NCI-H2081 treated with DMSO at 0.1 percent for 48 hours (cell line): ENCODE measurements at regions not wholly inside any gene's neighbourhood (a gene's known extent, or its start where the extent isn't known, plus 50 kb on each side); places are given as distances from the start of the nearest gene placed in this dataset.
"Not testable (repeated sequence)": the region's sequence is repeated elsewhere in the genome, so short reads cannot be mapped to it uniquely, and the experiment has no call there.

Experiments used
- DNase-seq: peaks from one replicate; lab custom pipeline; 2025; lab: John Stamatoyannopoulos, UW

- DNase-seq: no peak
These were observed 103.1 kb downstream of the KIF4B start for GRCh38 chr5:155116456-155117251.

DNA sequence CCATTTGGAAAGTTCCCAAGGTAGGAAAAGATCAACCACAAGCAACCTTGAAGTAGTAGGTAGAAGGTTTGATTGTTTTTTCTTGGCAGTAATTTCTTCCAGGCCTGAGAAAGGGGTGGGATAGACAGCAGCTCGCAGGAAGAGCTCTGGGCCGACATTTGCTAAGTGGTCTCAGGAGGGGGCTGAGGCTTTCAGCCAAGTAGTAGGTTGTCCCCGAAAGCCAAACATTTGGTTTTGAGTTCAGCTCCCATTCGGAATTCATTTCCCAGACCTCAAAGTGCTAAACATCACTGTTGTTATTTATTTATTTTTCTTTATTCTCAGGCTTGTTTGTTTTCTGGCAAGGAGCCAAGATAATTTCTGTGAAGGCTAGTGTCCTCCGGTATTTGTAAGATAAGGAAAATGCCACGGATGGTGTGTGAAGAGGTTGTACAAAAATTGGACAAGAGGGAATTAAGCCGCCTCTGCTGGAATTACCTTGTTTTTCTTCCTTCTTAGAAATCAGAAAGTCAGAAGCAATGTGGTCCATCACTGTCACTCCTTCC is 112.1 kb downstream of the KIF4B start:
- DNase-seq: no peak

- DNase-seq: no peak
These were observed 113.0 kb downstream of the KIF4B start for GRCh38 chr5:155126573-155126972.

DNA sequence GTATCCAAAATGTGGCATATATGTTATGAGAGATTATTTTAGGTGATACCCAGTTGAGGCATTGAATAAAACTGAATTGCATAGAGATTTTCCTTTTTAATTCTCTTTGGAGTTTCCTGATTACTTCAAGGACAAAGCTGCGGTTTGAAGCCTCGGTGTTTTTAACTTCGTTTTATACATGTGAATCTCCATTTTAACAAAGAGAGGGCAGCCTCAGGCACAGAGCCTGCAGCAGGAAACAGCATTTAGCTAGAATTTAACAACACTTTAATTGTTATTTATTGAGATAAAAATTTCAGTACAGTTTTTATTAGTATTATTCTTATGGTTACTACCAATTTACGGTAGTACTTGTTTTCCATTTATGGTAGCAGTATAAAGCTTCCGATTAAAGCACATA is 114.0 kb downstream of the KIF4B start:
- DNase-seq: no peak

DNA sequence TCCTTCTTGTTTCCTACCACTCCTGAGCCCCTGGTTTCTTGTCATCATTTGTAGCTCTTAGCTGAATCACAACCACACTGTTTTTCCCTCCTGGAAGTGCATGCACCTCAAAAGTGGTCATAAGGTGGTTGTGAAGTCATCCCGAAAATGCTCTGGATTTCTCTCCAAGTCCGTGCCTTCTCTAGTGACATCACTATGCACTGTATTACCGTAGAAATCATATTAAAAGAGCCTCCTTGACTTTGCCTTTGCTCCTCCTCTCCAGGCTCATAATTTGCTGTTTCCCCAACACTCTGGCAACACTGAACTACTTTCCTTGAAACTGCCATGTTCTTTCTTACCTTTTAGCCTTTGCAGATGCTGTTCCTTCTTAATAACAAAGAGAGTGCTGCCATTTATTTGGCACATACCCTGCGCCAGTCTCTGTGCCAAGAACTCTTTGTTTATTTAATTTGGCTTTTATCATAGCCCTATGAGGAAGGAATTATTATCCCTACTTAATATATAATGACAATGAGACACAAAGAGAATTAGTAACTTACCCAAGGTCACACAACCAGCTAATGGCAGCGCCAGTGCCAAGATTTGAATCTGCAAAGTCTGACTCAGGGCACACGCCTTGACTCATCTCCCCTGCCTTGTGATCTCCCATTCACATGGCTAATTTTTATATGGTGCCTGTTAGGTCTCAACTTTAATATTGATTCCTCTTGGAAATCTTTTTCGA is 115.4 kb downstream of the KIF4B start:
- no peak for DNase-seq

DNA sequence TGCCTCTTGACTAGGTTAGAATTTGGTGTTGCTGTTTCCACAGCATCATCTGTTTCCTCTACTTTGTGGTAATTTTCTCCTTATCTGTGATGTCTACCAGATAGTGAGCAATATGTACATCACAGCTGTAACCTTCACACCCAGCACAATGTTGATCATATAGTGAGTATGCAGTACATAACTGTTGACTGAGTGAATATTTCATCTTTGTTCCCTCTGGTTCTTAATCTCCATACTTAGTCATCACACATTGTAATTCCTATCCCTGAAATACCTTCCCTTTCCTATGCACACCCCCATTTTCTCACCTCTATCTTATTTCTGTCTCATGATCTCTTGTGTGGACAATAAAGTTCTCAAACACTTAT is 115.9 kb downstream of the KIF4B start:
- DNase-seq: no peak

- no peak for DNase-seq
These were observed 120.6 kb downstream of the KIF4B start for GRCh38 chr5:155134130-155134529.

DNA sequence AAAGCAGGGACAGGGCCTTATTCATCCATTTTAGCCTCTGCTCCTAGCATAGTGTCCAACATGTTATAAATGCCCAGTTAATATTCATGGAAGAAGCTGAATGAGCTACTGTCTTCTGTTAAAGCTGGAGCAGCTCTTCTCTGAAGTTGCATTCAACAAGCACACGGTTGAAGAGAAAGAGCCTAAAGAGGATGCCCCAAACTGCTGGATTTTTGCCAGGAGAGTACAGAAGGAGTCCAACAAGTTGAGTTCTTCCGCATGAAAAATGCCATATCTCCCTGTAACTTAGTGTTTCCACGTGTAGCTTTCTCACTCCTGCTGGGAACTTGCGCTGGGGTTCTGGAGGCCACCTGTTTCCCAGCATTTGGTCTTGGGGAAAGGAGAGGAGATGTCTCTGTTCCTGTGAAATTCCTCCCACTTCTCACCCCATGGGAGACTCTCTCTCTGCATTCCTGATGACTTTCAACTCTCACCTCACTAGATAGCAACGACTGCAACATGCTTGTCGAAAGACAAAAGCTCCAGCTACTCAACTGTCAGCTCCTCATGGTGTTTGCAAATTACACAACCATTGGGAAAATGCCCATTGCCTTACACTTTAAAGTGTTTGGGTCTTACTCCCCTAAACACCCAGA is 122.8 kb downstream of the KIF4B start:
- no peak for DNase-seq

GRCh38 chr5:155137683-155138082 is 124.1 kb downstream of the KIF4B start:
- no peak for DNase-seq

- no peak for DNase-seq
These were observed 127.1 kb downstream of the KIF4B start for GRCh38 chr5:155140646-155141045.

GRCh38 chr5:155144956-155145355 is 131.4 kb downstream of the KIF4B start:
- DNase-seq: no peak

DNA sequence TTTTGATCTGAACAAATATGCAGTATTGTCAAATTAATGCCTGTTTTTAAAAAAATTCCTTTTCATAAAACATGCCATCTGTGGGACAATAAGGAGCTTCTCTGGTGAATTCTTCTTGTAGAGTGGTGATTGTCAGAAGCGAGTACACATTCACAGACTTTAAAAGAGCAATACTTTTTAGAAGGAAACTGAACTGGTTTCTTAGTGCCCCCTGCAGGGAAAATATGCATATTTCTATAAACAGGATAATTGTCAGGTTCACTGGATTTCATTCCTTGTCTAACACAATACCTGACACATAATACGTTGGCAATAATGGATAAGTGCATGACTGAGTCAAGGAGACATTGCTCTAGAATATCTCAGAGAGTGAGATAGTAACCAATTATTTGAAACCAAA is 133.7 kb downstream of the KIF4B start:
- DNase-seq: no peak

DNA sequence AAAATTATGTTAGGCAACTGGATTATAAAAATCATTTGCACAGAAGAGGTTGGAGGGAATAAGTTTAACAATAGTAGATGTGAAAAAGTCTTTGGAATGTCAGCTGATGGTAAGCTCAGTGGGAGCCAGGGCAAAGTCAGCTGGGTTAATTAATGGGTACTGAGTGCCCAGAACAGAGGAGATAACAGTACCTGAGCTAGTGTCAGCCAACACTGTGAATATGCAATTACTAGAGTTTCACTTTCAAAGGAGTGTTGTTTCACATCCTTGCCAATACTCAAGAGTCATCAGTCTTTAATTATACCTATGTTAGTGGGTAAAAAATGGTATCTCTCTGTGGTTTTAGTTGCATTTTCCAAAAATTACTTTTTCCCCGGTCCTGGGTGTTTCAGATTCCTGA is 135.1 kb downstream of the KIF4B start:
- no peak for DNase-seq

DNA sequence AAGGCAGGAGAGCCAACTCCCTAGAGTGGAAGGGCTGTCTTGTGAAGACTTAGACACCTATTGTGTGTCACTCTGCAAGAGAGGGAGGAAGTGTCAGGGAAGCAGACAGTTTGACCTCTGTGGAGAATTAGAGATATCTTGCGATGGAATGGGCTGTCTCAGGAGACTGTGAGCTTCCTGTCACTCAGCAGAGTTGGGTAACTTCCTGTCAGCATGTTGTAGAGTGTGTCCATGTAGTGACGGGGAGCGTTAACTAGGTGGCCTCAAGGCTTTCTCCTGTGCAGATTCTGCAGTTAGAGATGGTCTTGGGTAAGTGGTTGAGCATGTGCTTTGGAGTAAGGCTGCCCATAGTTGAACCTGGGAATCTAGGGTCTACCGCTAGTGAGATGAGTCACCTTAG is 136.5 kb downstream of the KIF4B start:
- DNase-seq: no peak

DNA sequence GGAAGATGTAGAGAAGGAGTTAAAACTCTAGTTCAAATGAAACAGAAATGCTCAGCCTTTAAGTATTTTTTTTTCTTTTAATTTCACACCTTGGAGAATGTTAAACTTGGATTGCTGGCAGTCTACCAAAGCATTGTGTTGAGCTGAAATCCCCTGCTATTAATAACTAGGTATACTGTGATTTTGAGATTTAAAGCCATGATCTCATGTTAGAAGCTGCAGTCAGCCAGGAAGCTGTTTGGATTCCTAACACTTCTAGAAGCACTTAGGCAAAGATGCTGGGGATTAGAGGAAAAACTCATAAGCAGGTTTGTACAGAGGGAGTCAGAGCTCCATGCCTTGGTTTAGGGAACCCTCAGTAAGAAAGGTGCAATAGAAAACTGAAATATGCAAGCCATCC is 141.4 kb downstream of the KIF4B start:
- no peak for DNase-seq

DNA sequence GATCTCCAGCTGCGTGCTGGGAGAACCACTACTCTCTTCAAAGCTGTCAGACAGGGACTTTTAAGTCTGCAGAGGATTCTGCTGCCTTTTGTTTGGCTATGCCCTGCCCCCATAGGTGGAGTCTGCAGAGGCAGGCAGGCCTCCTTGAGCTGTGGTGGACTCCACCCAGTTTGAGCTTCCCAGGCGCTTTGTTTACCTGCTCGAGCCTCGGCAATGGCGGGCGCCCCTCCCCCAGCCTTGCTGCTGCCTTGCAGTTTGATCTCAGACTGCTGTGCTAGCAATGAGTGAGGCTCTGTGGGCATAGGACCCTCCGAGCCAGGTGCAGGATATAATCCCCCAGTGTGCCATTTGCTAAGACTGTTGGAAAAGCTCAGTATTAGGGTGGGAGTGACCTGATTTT is 149.5 kb downstream of the KIF4B start:
- not testable (repeated sequence) for DNase-seq

GRCh38 chr5:155167736-155168135 is 154.2 kb downstream of the KIF4B start:
- DNase-seq: no peak

GRCh38 chr5:155181542-155181941 is 168.0 kb downstream of the KIF4B start:
- DNase-seq: no peak

DNA sequence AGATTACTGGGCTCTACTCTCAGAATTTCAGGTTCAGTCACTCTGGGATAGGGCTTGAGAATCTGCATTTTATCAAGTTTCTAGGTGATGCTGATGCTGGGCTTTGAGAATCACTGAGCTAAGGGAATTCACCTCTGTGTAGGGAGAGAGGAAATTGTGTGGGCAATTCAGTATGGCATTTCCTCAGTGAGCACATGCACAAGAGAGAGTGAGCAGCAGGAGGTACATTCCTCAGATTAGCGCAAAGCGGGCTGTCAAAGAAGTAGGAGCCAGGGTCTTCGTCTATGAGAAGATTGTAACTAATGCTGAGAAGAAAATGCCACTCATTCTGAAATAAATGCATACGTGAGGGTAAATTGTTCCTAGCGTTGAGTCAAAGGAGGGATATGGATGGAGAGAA is 175.9 kb downstream of the KIF4B start:
- DNase-seq: no peak

DNA sequence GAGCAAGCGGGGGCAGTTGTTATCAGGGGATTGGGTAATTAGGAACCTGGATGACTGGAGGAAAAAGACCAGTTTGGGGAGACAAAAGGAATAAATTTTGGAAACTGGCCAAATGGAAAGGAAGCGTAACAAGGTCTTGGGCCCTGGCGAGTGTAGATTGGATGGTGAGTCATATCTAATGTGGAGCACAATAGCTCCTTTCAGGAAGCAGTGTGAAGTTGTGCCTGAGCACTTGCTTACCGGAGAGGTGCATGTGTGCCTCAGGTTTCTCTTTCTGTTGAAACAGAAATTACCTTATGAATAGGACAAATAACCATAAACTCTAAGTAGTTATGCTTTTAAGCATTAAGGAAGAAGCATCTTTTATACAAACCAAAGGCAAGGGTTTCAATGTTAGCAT is 176.4 kb downstream of the KIF4B start:
- no peak for DNase-seq

DNA sequence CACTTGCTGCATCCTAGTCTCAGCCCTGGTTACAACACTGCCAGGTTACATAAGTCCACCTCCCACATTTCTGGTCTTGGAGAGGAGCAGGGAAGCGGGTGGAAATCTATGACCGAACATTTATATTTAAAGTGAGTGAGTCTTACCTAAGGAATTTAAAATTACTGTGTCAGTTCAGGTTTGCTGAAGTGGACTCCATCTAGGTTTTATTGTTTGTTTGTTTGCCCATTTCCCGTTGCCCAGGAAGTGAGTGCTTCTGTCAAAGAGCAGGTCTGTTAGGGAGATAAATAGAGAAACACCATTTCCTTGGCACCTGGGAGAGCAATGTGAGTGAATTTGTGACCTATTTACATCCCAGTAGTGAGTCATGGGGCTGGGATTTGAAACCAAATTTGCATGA is 179.5 kb downstream of the KIF4B start:
- no peak for DNase-seq

- no peak for DNase-seq
These were observed 180.0 kb downstream of the KIF4B start for GRCh38 chr5:155193483-155194107.
